ENCODE measurements at regions not wholly inside any gene's neighbourhood (a gene's known extent, or its start where the extent isn't known, plus 50 kb on each side); places are given as distances from the start of the nearest gene placed in this dataset.

- no TSS peak for BruUV-seq (replicated peaks)
- Histone ChIP-seq H3K4me1 (replicated peaks in 1 of 2; ENCODE audit: control insufficient read depth in 2 of 2, insufficient read depth in 2 of 2, low read length in 2 of 2) (no peaks in the 10 kb centered on the region), H3K36me3 (ENCODE audit: control insufficient read depth, insufficient read depth, low read length) (no peaks in the 10 kb centered on the region), H3K4me2 (ENCODE audit: insufficient read depth, low read length) (no peak overlapping the region), H3K27ac (ENCODE audit: extremely low read depth, low read depth, low read length) (no peak overlapping the region), H4K20me1 (replicated peaks; ENCODE audit: control insufficient read depth, insufficient read depth, low read length) (no peaks in the 10 kb centered on the region), H3K9me1 (ENCODE audit: control insufficient read depth, insufficient read depth, low read length) (no peaks in the 10 kb centered on the region), H3K9ac (ENCODE audit: insufficient read depth in 1 of 2, low read depth in 2 of 2, low read length in 2 of 2) (no peak overlapping the region), H3K27me3 (ENCODE audit: control insufficient read depth in 2 of 2, insufficient read depth in 2 of 2, low read length in 2 of 2) (no peaks in the 10 kb centered on the region), H3K4me3 (no peak overlapping the region), H2AFZ (ENCODE audit: low read depth, low read length) (no peak overlapping the region), H3K79me2 (ENCODE audit: control insufficient read depth, insufficient read depth, low read length) (no peaks in the 10 kb centered on the region), H3K9me3 (replicated peaks; ENCODE audit: control insufficient read depth, insufficient read depth, low read depth, low read length) (no peaks in the 10 kb centered on the region; the same call in 1 of the 2 replicates)
- FAIRE-seq (no peak), ATAC-seq (no peak), DNase-seq (ENCODE audit: extremely low read depth in 1 of 4, low spot score in 3 of 4) (no peak)
- CTCF ChIA-PET (ENCODE audit: low intra/inter-chr PET ratio), result no interaction called here
- POLR2A ChIA-PET, result no interaction called here
- in situ Hi-C loops (cut with MboI) (no loop called here), intact Hi-C loops (cut with micrococcal nuclease) (no loop called here)
- TF ChIP-seq FOXP4 (CRISPR knock-in tag; IDR thresholded peaks at IDR 0.05; ENCODE audit: borderline replicate concordance), result no peak
- TF ChIP-seq ZNF12 (CRISPR knock-in tag; IDR thresholded peaks at IDR 0.05), result no peak
- TF ChIP-seq HCFC1 (IDR thresholded peaks at IDR 0.05; ENCODE audit: low read depth, low read length), result no peak
- no peak for TF ChIP-seq MAX (CRISPR knock-in tag; IDR thresholded peaks at IDR 0.05)
- no peak for TF ChIP-seq STAT5A (IDR thresholded peaks at IDR 0.05; ENCODE audit: borderline replicate concordance, low read length)
- TF ChIP-seq TRIM24 (IDR thresholded peaks at IDR 0.05), result no peak
- no peak for TF ChIP-seq AFF4 (CRISPR knock-in tag; IDR thresholded peaks at IDR 0.05)
- no peak for TF ChIP-seq SMAD2 (IDR thresholded peaks at IDR 0.05; ENCODE audit: low read depth, low read length)
- TF ChIP-seq BRD4 (IDR thresholded peaks at IDR 0.05), result no peak
Measured at GRCh38 chr5:147998704-147999103, 65.1 kb upstream of the SPINK5 start.

Data from K562 (cell line).